ENCODE measurements at regions not wholly inside any gene's neighbourhood (a gene's known extent, or its start where the extent isn't known, plus 50 kb on each side); places are given as distances from the start of the nearest gene placed in this dataset.
A peak's percentile ranks its signal among the peaks of the same experiment; 100 is the strongest.

GRCh38 chr18:35797948-35798347 is 174.5 kb upstream of the RMP24 start:
- Histone ChIP-seq H2AFZ (ENCODE audit: low read length) (peak overlapping the region; percentile 4; the same call in 1 of the 2 replicates), H2BK5ac (ENCODE audit: low read depth, low read length) (no peak overlapping the region), H3K79me1 (ENCODE audit: low read depth, low read length) (no peaks in the 10 kb centered on the region), H2BK15ac (ENCODE audit: low read length) (no peak overlapping the region), H3K18ac (ENCODE audit: extremely low read depth, low read length) (no peak overlapping the region), H3K4me1 (replicated peaks in 1 of 4; ENCODE audit: control insufficient read depth in 3 of 4, insufficient read depth in 4 of 4, low read length in 3 of 4) (no peaks in the 10 kb centered on the region; a peak in 1 of 7 replicates), H3K23me2 (ENCODE audit: low read depth, low read length) (no peaks in the 10 kb centered on the region), H2AK5ac (ENCODE audit: low read depth, low read length) (no peak overlapping the region), H3K4me2 (ENCODE audit: insufficient read depth in 1 of 2, low read depth in 2 of 2, low read length in 2 of 2) (no peak overlapping the region), H2BK120ac (replicated peaks; ENCODE audit: low read depth, low read length) (no peak overlapping the region), H4K91ac (replicated peaks; ENCODE audit: insufficient read length, low read length) (no peak overlapping the region), H3K56ac (replicated peaks; ENCODE audit: insufficient read length, low read depth, low read length) (no peak overlapping the region), H3K27ac (ENCODE audit: low read depth, low read length) (no peak overlapping the region), H4K5ac (ENCODE audit: insufficient read length, low read depth, low read length) (no peak overlapping the region), H3K23ac (ENCODE audit: insufficient read length) (no peak overlapping the region), H4K20me1 (replicated peaks in 1 of 2; ENCODE audit: control insufficient read depth in 1 of 2, insufficient read depth in 2 of 2, low read length in 2 of 2) (no peaks in the 10 kb centered on the region), H3K27me3 (replicated peaks in 1 of 4; ENCODE audit: control insufficient read depth in 3 of 4, extremely low read depth in 1 of 4, insufficient read depth in 3 of 4, low read length in 3 of 4) (no peaks in the 10 kb centered on the region), H3K14ac (ENCODE audit: insufficient read length) (no peak overlapping the region), H2BK12ac (ENCODE audit: low read depth, low read length) (no peak overlapping the region), H4K8ac (ENCODE audit: extremely low read depth, insufficient read depth, low read length) (no peak overlapping the region), H3K4ac (replicated peaks; ENCODE audit: insufficient read length, low read depth, low read length) (no peak overlapping the region), H3K9me3 (ENCODE audit: insufficient read depth in 2 of 2, low read depth in 1 of 2, low read length in 1 of 2) (no peaks in the 10 kb centered on the region), H3K79me2 (ENCODE audit: control insufficient read depth in 1 of 2, insufficient read depth in 2 of 2, low read length in 2 of 2) (no peaks in the 10 kb centered on the region), H3K4me3 (ENCODE audit: extremely low read depth in 1 of 4, insufficient read depth in 2 of 4, low read depth in 3 of 4, low read length in 4 of 4) (no peak overlapping the region), H3K36me3 (ENCODE audit: control insufficient read depth in 2 of 4, insufficient read depth in 4 of 4, low read length in 3 of 4) (no peaks in the 10 kb centered on the region), H2BK20ac (ENCODE audit: low read length) (no peak overlapping the region), H3K9ac (replicated peaks in 1 of 4; ENCODE audit: extremely low read depth in 1 of 4, low read depth in 3 of 4, low read length in 3 of 4) (no peak overlapping the region)
- FAIRE-seq (no peak), DNase-seq (ENCODE audit: low read depth in 1 of 2, low spot score in 2 of 2) (no peak)
- ChIA-PET CTCF (ENCODE audit: partially characterized antibody) (interaction anchor here (0.9 to 1.6 kb wide), 3 partner anchors 12 to 40 kb away, joined by 3 to 4 read pairs (median 3); no protein-coding TSS in a partner anchor), POLR2A (ENCODE audit: partially characterized antibody) (interaction anchor here (0.9 to 1.5 kb wide), 3 partner anchors 12 to 29 kb away, joined by 3 to 5 read pairs (median 5); no protein-coding TSS in a partner anchor)
- 24% methylated on average over 1 of the region's 1 CpG; no CpG with 5 or more reads in 1 of the 2 experiments for WGBS, 2 experiments (ENCODE audit: extremely low coverage in 1 of 2, insufficient coverage in 1 of 2, insufficient read length in 1 of 2, insufficient replicate concordance in 2 of 2, low coverage in 1 of 2, low lambda C conversion rate in 2 of 2, missing lambda C conversion rate in 1 of 2)
- no peak for TF ChIP-seq HDAC2 (IDR thresholded peaks at IDR 0.05; ENCODE audit: borderline replicate concordance in 1 of 2, low read depth in 2 of 2, low read length in 2 of 2)
- TF ChIP-seq FOSL1 (IDR thresholded peaks at IDR 0.05; ENCODE audit: insufficient read depth, low read depth, low read length), result no peak
- TF ChIP-seq RXRA (IDR thresholded peaks at IDR 0.05; ENCODE audit: insufficient read depth, low read depth, low read length), result no peak
- no peak for TF ChIP-seq RFX5 (IDR thresholded peaks at IDR 0.05; ENCODE audit: borderline replicate concordance, low read depth, low read length)
